ENCODE measurements at regions not wholly inside any gene's neighbourhood (a gene's known extent, or its start where the extent isn't known, plus 50 kb on each side); places are given as distances from the start of the nearest gene placed in this dataset.

DNA sequence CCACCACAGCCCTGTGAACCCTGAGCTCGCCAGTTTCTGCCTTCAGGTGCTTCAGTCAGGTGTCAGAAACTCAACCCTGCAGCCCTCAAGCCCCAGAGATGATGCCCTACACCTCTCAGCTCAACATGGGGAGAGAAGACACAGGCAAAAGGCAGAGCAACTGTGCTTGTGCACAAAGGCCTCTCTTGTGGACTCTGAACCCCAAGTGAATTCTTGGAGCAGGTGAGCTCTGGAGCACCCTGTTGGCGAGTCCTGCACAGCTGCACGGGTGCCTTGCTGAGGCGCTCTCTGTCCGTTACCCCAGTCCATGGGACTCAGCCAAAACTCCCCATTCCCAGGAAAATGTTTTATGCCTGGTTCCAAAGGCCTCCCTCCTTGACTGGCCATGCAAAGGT is 197.0 kb downstream of the KLF13 start:
- DNase-seq (no peak), ATAC-seq (ENCODE audit: insufficient read depth, low FRiP score) (no peak)
- TF ChIP-seq CTCF (IDR thresholded peaks at IDR 0.05; ENCODE audit: control extremely low read depth, extremely low read depth): no peak
- Histone ChIP-seq H3K4me1 (ENCODE audit: control insufficient read depth in 5 of 5, insufficient read depth in 5 of 5, low read length in 5 of 5) (no peaks in the 10 kb centered on the region), H3K9ac (ENCODE audit: insufficient read depth in 1 of 2, low read length in 2 of 2) (no peak overlapping the region), H3K27me3 (ENCODE audit: control insufficient read depth in 3 of 3, insufficient read depth in 3 of 3, low read length in 2 of 3) (peaks cover 0 to 2% (median 0%) of the 10 kb centered on the region in 3 donors), H3K9me3 (ENCODE audit: control insufficient read depth in 4 of 4, insufficient read depth in 3 of 4, low read length in 3 of 4) (no peaks in the 10 kb centered on the region), H3K4me3 (no peak overlapping the region), H3K27ac (ENCODE audit: low read depth in 1 of 2, low read length in 1 of 2) (no peak overlapping the region), H3K36me3 (ENCODE audit: control insufficient read depth in 4 of 4, insufficient read depth in 4 of 4, low read length in 4 of 4) (no peaks in the 10 kb centered on the region)
- 86 to 93% methylated on average over 5 of the region's 5 CpGs for WGBS, 2 donors

- H3K4me3 ChIP-seq: no peak overlapping the region
- no peak overlapping the region for H3K9ac ChIP-seq (ENCODE audit: insufficient read depth in 1 of 2, low read length in 2 of 2)
- WGBS, 2 donors: 92 to 98% methylated on average over 8 of the region's 8 CpGs
- H3K27ac ChIP-seq (ENCODE audit: low read depth in 1 of 2, low read length in 1 of 2): no peak overlapping the region
- H3K9me3 ChIP-seq (ENCODE audit: control insufficient read depth in 4 of 4, insufficient read depth in 3 of 4, low read length in 3 of 4): no peaks in the 10 kb centered on the region
- no peaks in the 10 kb centered on the region for H3K27me3 ChIP-seq (ENCODE audit: control insufficient read depth in 3 of 3, insufficient read depth in 3 of 3, low read length in 2 of 3)
- ATAC-seq (ENCODE audit: insufficient read depth, low FRiP score) (no peak), DNase-seq (no peak)
- no peaks in the 10 kb centered on the region for H3K4me1 ChIP-seq (ENCODE audit: control insufficient read depth in 5 of 5, insufficient read depth in 5 of 5, low read length in 5 of 5)
- no peak for TF ChIP-seq CTCF (IDR thresholded peaks at IDR 0.05; ENCODE audit: control extremely low read depth, extremely low read depth)
- H3K36me3 ChIP-seq (ENCODE audit: control insufficient read depth in 4 of 4, insufficient read depth in 4 of 4, low read length in 4 of 4): no peaks in the 10 kb centered on the region
Observed at GRCh38 chr15:31525185-31525695, 198.6 kb downstream of the KLF13 start.

DNA sequence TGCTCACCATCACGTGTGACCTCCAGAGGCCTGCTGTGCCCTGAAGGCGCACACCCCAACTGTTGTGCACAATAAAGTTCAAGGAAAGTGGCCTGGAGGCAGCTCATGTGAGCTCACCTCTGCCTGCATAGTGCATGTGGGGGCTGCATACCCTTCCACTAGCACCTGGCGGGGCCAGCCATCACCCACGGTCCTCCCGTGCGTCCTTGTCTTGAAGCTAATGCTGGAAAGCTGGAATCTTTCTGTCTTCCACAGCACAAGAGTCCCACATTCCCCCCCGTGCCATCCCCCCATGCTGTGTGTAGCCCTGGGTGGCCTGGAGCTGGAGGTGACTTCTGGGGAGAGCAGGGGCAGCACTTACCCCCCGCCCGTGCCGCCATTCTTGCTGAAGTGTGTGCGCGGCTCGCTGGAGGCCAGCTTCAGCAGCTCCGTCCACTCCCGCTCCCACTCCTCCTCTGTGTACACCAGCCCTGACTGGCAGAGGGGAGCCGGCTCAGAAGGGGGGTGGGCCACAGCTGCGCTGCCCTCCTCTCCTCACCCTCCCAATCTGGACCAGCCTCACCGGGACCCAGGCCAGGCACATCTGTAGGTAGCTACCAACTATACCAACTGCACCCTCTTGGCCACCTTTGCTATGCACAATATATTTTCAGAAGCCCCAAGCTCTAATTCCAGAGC is 199.5 kb downstream of the KLF13 start:
- DNase-seq (no peak), ATAC-seq (ENCODE audit: insufficient read depth, low FRiP score) (no peak)
- Histone ChIP-seq H3K27me3 (ENCODE audit: control insufficient read depth in 3 of 3, insufficient read depth in 3 of 3, low read length in 2 of 3) (no peaks in the 10 kb centered on the region), H3K9ac (ENCODE audit: insufficient read depth in 1 of 2, low read length in 2 of 2) (no peak overlapping the region), H3K4me3 (no peak overlapping the region), H3K27ac (ENCODE audit: low read depth in 1 of 2, low read length in 1 of 2) (no peak overlapping the region), H3K9me3 (ENCODE audit: control insufficient read depth in 4 of 4, insufficient read depth in 3 of 4, low read length in 3 of 4) (no peaks in the 10 kb centered on the region), H3K4me1 (ENCODE audit: control insufficient read depth in 5 of 5, insufficient read depth in 5 of 5, low read length in 5 of 5) (no peaks in the 10 kb centered on the region), H3K36me3 (ENCODE audit: control insufficient read depth in 4 of 4, insufficient read depth in 4 of 4, low read length in 4 of 4) (no peaks in the 10 kb centered on the region)
- 93 to 94% methylated on average over 18 of the region's 18 CpGs for WGBS, 2 donors
- no peak for TF ChIP-seq CTCF (IDR thresholded peaks at IDR 0.05; ENCODE audit: control extremely low read depth, extremely low read depth)

All from lung (tissue), 11 donors.